ENCODE measurements at regions not wholly inside any gene's neighbourhood (a gene's known extent, or its start where the extent isn't known, plus 50 kb on each side); places are given as distances from the start of the nearest gene placed in this dataset.

DNA sequence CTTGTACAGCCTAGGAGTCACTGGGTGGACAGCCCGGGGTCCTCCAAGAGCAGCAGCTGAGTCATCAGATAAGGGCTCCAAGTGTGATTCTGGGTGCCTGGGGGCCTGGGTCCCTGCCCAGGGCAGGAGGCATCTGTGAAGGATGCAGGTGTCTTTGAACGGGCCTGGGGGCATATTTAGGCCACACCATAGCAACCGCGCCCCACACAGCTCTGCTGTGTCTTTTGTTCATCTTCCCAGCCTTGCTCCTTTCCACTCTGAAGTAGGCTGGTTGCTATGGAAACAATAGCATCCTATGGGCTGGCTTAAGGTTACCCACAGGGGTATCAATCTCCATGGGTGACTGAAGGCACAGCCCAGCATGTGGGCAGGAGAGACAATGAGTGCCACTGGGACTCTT is 324.7 kb downstream of the TCERG1L start:
- no TSS peak for BruUV-seq (replicated peaks)
- POLR2A ChIA-PET (ENCODE audit: low non-redundant PET) = no interaction called here
- Histone ChIP-seq H3K27me3 (replicated peaks; ENCODE audit: insufficient read depth, low read depth, low read length, poor library complexity) (no peaks in the 10 kb centered on the region), H3K36me3 (ENCODE audit: insufficient read depth, low read length, poor library complexity, severe bottlenecking) (no peaks in the 10 kb centered on the region), H3K4me3 (ENCODE audit: low read depth, low read length, poor library complexity, severe bottlenecking) (no peak overlapping the region), H3K4me1 (ENCODE audit: insufficient read depth, low read length, poor library complexity, severe bottlenecking) (no peaks in the 10 kb centered on the region), H3K9me3 (ENCODE audit: low read depth, low read length, poor library complexity, severe bottlenecking) (no peaks in the 10 kb centered on the region), H3K27ac (ENCODE audit: low read depth, low read length, poor library complexity, severe bottlenecking) (no peak overlapping the region)
- intact Hi-C loops (cut with micrococcal nuclease; ENCODE audit: unreplicated experiment) = no loop called here
- TF ChIP-seq, protein P1, sequence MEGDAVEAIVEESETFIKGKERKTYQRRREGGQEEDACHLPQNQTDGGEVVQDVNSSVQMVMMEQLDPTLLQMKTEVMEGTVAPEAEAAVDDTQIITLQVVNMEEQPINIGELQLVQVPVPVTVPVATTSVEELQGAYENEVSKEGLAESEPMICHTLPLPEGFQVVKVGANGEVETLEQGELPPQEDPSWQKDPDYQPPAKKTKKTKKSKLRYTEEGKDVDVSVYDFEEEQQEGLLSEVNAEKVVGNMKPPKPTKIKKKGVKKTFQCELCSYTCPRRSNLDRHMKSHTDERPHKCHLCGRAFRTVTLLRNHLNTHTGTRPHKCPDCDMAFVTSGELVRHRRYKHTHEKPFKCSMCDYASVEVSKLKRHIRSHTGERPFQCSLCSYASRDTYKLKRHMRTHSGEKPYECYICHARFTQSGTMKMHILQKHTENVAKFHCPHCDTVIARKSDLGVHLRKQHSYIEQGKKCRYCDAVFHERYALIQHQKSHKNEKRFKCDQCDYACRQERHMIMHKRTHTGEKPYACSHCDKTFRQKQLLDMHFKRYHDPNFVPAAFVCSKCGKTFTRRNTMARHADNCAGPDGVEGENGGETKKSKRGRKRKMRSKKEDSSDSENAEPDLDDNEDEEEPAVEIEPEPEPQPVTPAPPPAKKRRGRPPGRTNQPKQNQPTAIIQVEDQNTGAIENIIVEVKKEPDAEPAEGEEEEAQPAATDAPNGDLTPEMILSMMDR (conservative IDR thresholded peaks at IDR 0.05; ENCODE audit: low read depth, low read length) = no peak
- TF ChIP-seq EZH2 (IDR thresholded peaks at IDR 0.05; ENCODE audit: borderline replicate concordance, low read depth, low read length, poor library complexity, severe bottlenecking) = no peak
- CTCF ChIA-PET = no interaction called here
- DNase-seq (ENCODE audit: low spot score) = no peak

DNA sequence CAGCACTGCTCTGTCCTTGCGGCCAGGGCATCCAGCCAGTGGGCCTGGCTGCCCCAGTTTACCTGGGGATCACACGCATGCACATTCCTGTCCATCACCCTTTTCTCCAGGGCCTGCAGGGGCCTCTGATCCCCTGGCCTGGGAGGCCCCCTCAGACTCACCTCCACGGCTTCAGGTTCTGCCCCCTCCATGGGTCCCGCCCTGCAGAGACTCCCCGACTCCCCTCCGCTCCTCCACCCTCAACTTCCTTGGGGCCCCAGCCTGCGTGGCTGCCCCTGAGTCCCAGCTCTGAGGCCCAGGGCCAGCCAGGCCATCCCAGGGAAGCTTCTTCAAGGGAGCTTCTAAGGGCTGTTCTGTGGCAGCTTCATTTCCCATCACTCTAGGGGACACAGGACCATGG is 324.1 kb downstream of the TCERG1L start:
- H3K9me3 ChIP-seq (ENCODE audit: low read depth, low read length, poor library complexity, severe bottlenecking) = no peaks in the 10 kb centered on the region
- no peaks in the 10 kb centered on the region for H3K36me3 ChIP-seq (ENCODE audit: insufficient read depth, low read length, poor library complexity, severe bottlenecking)
- POLR2A ChIA-PET (ENCODE audit: low non-redundant PET) = no interaction called here
- no peaks in the 10 kb centered on the region for H3K27me3 ChIP-seq (replicated peaks; ENCODE audit: insufficient read depth, low read depth, low read length, poor library complexity)
- no TSS peak for BruUV-seq (replicated peaks)
- no peak overlapping the region for H3K4me3 ChIP-seq (ENCODE audit: low read depth, low read length, poor library complexity, severe bottlenecking)
- H3K4me1 ChIP-seq (ENCODE audit: insufficient read depth, low read length, poor library complexity, severe bottlenecking) = no peaks in the 10 kb centered on the region
- TF ChIP-seq EZH2 (IDR thresholded peaks at IDR 0.05; ENCODE audit: borderline replicate concordance, low read depth, low read length, poor library complexity, severe bottlenecking) = no peak
- TF ChIP-seq, protein P1 (conservative IDR thresholded peaks at IDR 0.05; ENCODE audit: low read depth, low read length) = no peak
- intact Hi-C loops (cut with micrococcal nuclease; ENCODE audit: unreplicated experiment) = no loop called here
- DNase-seq (ENCODE audit: low spot score) = no peak
- CTCF ChIA-PET = no interaction called here
- H3K27ac ChIP-seq (ENCODE audit: low read depth, low read length, poor library complexity, severe bottlenecking) = no peak overlapping the region

- Histone ChIP-seq H3K27ac (ENCODE audit: low read depth, low read length, poor library complexity, severe bottlenecking) (no peak overlapping the region), H3K9me3 (ENCODE audit: low read depth, low read length, poor library complexity, severe bottlenecking) (no peaks in the 10 kb centered on the region), H3K36me3 (ENCODE audit: insufficient read depth, low read length, poor library complexity, severe bottlenecking) (no peaks in the 10 kb centered on the region), H3K27me3 (replicated peaks; ENCODE audit: insufficient read depth, low read depth, low read length, poor library complexity) (no peaks in the 10 kb centered on the region), H3K4me1 (ENCODE audit: insufficient read depth, low read length, poor library complexity, severe bottlenecking) (no peaks in the 10 kb centered on the region), H3K4me3 (ENCODE audit: low read depth, low read length, poor library complexity, severe bottlenecking) (no peak overlapping the region)
- BruUV-seq (replicated peaks) = no TSS peak
- POLR2A ChIA-PET (ENCODE audit: low non-redundant PET) = interaction anchor here (0.6 kb wide), 1 partner anchor 262 kb away, joined by 3 read pairs; no protein-coding TSS in a partner anchor
- DNase-seq (ENCODE audit: low spot score) = no peak
- CTCF ChIA-PET = no interaction called here
- TF ChIP-seq, protein P1 (conservative IDR thresholded peaks at IDR 0.05; ENCODE audit: low read depth, low read length) = no peak
- TF ChIP-seq EZH2 (IDR thresholded peaks at IDR 0.05; ENCODE audit: borderline replicate concordance, low read depth, low read length, poor library complexity, severe bottlenecking) = no peak
- intact Hi-C loops (cut with micrococcal nuclease; ENCODE audit: unreplicated experiment) = no loop called here
Observed at GRCh38 chr10:130989670-130990232, 321.8 kb downstream of the TCERG1L start.

Measured in A673 (cell line).